Left lung (tissue), 4 donors: ENCODE measurements at regions not wholly inside any gene's neighbourhood (a gene's known extent, or its start where the extent isn't known, plus 50 kb on each side); places are given as distances from the start of the nearest gene placed in this dataset.

Source experiments
- ATAC-seq: fragments of 200-7000 bp; cut with Tn5 transposase; one replicate; pipeline ENCODE4 v1.9.1; 2020; ENCODE audit warnings: moderate library complexity
- DNase-seq, 4 donors: peaks; one replicate each; pipeline ENCODE4 v3.0.0-alpha.2; 2013 to 2020
- H3K27ac ChIP-seq, 2 donors: fragments of 200-600 bp; sonication (generic) in 1 of 2; one replicate each; pipeline versions ENCODE4 v1.5.0 to v1.8.0; 2020 to 2021
- H3K27me3 ChIP-seq, 2 donors: fragments of 200-600 bp; sonication (generic) in 1 of 2; one replicate each; pipeline versions ENCODE4 v1.5.0 to v1.8.0; 2020 to 2021
- H3K36me3 ChIP-seq, 2 donors: fragments of 200-600 bp; sonication (generic) in 1 of 2; one replicate each; pipeline versions ENCODE4 v1.5.0 to v1.8.0; 2020 to 2021
- H3K4me1 ChIP-seq, 2 donors: fragments of 200-600 bp; one replicate each; pipeline ENCODE4 v1.8.0; 2021
- H3K4me3 ChIP-seq, 2 donors: fragments of 200-600 bp; sonication (generic) in 1 of 2; one replicate each; pipeline versions ENCODE4 v1.5.0 to v1.8.0; 2020 to 2021; ENCODE audit warnings: mild to moderate bottlenecking in 1 of 2
- H3K9me3 ChIP-seq, 2 donors: fragments of 200-600 bp; sonication (generic) in 1 of 2; one replicate each; pipeline versions ENCODE4 v1.5.0 to v1.8.0; 2020 to 2021
- intact Hi-C, 2 donors: fragments of 100-400 bp; cut with DNase I; formaldehyde crosslinking; loops; one replicate each; pipeline versions ENCODE4 v1.11.2 to v1.14.2; 2022
- TF ChIP-seq, protein P1 (sequence below), 2 donors: fragments of 200-600 bp; sonication (generic) in 1 of 2; IDR thresholded peaks; one replicate each; pipeline versions ENCODE4 v1.5.0 to v1.8.0; 2021; ENCODE audit warnings: antibody characterized with exemption in 2 of 2
- donor health status: DM: no; HTN: yes; CAD: no.
- donor health status: DM: no; HTN: no; CAD: no.

- intact Hi-C loops = no loop called here
- Histone ChIP-seq H3K9me3 (peaks cover 0 to 4% of the 10 kb centered on the region in 2 donors), H3K27ac (no peak overlapping the region), H3K36me3 (no peaks in the 10 kb centered on the region), H3K27me3 (no peaks in the 10 kb centered on the region), H3K4me1 (no peaks in the 10 kb centered on the region), H3K4me3 (no peak overlapping the region)
- DNase-seq = no peak
- TF ChIP-seq, protein P1, sequence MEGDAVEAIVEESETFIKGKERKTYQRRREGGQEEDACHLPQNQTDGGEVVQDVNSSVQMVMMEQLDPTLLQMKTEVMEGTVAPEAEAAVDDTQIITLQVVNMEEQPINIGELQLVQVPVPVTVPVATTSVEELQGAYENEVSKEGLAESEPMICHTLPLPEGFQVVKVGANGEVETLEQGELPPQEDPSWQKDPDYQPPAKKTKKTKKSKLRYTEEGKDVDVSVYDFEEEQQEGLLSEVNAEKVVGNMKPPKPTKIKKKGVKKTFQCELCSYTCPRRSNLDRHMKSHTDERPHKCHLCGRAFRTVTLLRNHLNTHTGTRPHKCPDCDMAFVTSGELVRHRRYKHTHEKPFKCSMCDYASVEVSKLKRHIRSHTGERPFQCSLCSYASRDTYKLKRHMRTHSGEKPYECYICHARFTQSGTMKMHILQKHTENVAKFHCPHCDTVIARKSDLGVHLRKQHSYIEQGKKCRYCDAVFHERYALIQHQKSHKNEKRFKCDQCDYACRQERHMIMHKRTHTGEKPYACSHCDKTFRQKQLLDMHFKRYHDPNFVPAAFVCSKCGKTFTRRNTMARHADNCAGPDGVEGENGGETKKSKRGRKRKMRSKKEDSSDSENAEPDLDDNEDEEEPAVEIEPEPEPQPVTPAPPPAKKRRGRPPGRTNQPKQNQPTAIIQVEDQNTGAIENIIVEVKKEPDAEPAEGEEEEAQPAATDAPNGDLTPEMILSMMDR (IDR thresholded peaks at IDR 0.05) = no peak
- ATAC-seq = no peak
These were observed 433.8 kb downstream of the ADAMTS20 start for GRCh38 chr12:43118234-43118633.

- TF ChIP-seq, protein P1 (IDR thresholded peaks at IDR 0.05) = no peak
- no peak for DNase-seq
- no peaks in the 10 kb centered on the region for H3K4me1 ChIP-seq
- H3K4me3 ChIP-seq = no peak overlapping the region
- no peak overlapping the region for H3K27ac ChIP-seq
- no peak for ATAC-seq
- H3K36me3 ChIP-seq = no peaks in the 10 kb centered on the region
- intact Hi-C loops = no loop called here
- no peaks in the 10 kb centered on the region for H3K27me3 ChIP-seq
- H3K9me3 ChIP-seq = peaks cover 0 to 4% of the 10 kb centered on the region in 2 donors
These were observed 434.6 kb downstream of the ADAMTS20 start for GRCh38 chr12:43117226-43117930.

DNA sequence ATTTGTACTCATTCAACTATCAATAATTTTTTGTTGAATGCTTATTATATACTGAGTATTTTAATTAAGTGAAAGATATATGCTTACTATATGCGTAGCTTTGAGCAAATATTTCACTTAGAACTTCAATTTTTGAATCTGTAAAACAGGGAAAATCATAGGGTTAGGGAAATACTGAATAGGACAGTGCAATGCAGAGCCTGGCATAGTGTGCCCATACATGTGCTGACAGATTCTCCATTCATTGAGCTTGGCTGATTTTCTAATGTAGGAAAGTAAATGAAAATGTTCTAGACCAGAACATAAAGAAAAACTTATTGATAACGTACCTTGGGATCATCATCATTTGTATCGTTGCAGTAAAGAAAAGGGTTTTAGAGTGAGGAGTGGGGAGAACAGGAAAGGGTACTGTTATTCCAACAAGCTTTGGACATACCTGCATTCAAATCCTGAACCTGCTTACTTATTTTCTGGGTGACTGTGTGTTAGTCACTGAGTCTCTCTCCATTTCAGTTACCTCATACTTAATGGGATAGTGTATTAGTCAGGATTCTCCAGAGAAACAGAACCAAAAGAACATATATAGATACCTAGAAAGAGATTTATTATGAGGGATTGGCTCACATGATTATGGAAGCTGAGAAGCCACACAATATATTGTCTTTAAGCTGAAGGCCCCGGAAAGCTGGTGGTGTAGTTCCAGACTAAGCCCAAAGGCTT, 436.4 kb downstream of the ADAMTS20 start:
- ATAC-seq = no peak

GRCh38 chr12:43114316-43114715, 437.7 kb downstream of the ADAMTS20 start:
- Histone ChIP-seq H3K4me3 (no peak overlapping the region), H3K9me3 (no peaks in the 10 kb centered on the region), H3K27me3 (no peaks in the 10 kb centered on the region), H3K4me1 (no peaks in the 10 kb centered on the region), H3K36me3 (no peaks in the 10 kb centered on the region), H3K27ac (no peak overlapping the region)
- no peak for DNase-seq
- intact Hi-C loops = no loop called here
- TF ChIP-seq, protein P1 (IDR thresholded peaks at IDR 0.05) = no peak
- no peak for ATAC-seq

More for the DNA sequence above, 436.4 kb downstream of the ADAMTS20 start:
- intact Hi-C loops = no loop called here
- H3K4me3 ChIP-seq = no peak overlapping the region
- TF ChIP-seq, protein P1 (IDR thresholded peaks at IDR 0.05) = no peak
- no peaks in the 10 kb centered on the region for H3K4me1 ChIP-seq
- DNase-seq = no peak
- no peaks in the 10 kb centered on the region for H3K36me3 ChIP-seq
- H3K9me3 ChIP-seq = peaks cover 0 to 4% of the 10 kb centered on the region in 2 donors
- H3K27ac ChIP-seq = no peak overlapping the region
- no peaks in the 10 kb centered on the region for H3K27me3 ChIP-seq

GRCh38 chr12:43113616-43114015, 438.4 kb downstream of the ADAMTS20 start:
- TF ChIP-seq, protein P1 (IDR thresholded peaks at IDR 0.05) = no peak
- no peaks in the 10 kb centered on the region for H3K4me1 ChIP-seq
- H3K36me3 ChIP-seq = no peaks in the 10 kb centered on the region
- ATAC-seq (no peak), DNase-seq (no peak)
- H3K27ac ChIP-seq = no peak overlapping the region
- intact Hi-C loops = no loop called here
- H3K27me3 ChIP-seq = no peaks in the 10 kb centered on the region
- H3K4me3 ChIP-seq = no peak overlapping the region
- no peaks in the 10 kb centered on the region for H3K9me3 ChIP-seq
